Endothelial cell of umbilical vein (primary cell): ENCODE measurements at regions not wholly inside any gene's neighbourhood (a gene's known extent, or its start where the extent isn't known, plus 50 kb on each side); places are given as distances from the start of the nearest gene placed in this dataset.

Experiments
- BruUV-seq: library from RNA; stranded (reverse); fragments of 400-500 nt; replicated peaks from 2 replicates; lab custom pipeline; 2021; lab: Mats Ljungman, UMichigan
- CTCF ChIA-PET: fragments of 300-600, 350-600 bp; sonication (Branson Sonifier 250); formaldehyde crosslinking; loops from one replicate; lab custom pipeline; 2021; ENCODE audit warnings: antibody characterized with exemption, inconsistent platforms; lab: Charles Lee
- POLR2A ChIA-PET: fragments of 300-600, 350-600 bp; sonication (Branson Sonifier 250); formaldehyde crosslinking; loops from one replicate; lab custom pipeline; 2021; ENCODE audit warnings: antibody characterized with exemption, inconsistent platforms; lab: Charles Lee
- DNase-seq: peaks from one replicate; pipeline ENCODE4 v3.0.0-alpha.2; 2011; ENCODE audit warnings: low read depth, low spot score
- FAIRE-seq: peaks from 2 replicates; lab custom pipeline; 2011; peaks lifted over from hg19 to GRCh38; lab: Jason Lieb, UNC
- H2AFZ ChIP-seq: 2 replicates; pipeline ENCODE4 v1.6.0; 2012; ENCODE audit warnings: low read depth, low read length, control low read depth, inconsistent platforms
- H3K27ac ChIP-seq: 2 replicates; pipeline ENCODE4 v1.5.1; 2011; ENCODE audit warnings: low read depth, mild to moderate bottlenecking, control low read depth, low read length, moderate library complexity; ENCODE audit not compliant: insufficient read depth
- H3K27me3 ChIP-seq, 2 experiments: 2 replicates each; pipeline versions ENCODE4 v1.6.0 to v1.6.1; 2011; ENCODE audit warnings: low read length in 2 of 2, mixed read lengths in 1 of 2; ENCODE audit not compliant: control insufficient read depth in 2 of 2, insufficient read depth in 2 of 2
- H3K36me3 ChIP-seq, 2 experiments: 2 replicates in 1 of 2; 3 replicates in 1 of 2; pipeline ENCODE4 v1.5.1; 2011; ENCODE audit warnings: low read length in 2 of 2, mild to moderate bottlenecking in 1 of 2, moderate library complexity in 1 of 2; ENCODE audit not compliant: control insufficient read depth in 2 of 2, insufficient read depth in 2 of 2; ENCODE audit errors: extremely low read depth in 1 of 2
- H3K4me1 ChIP-seq: 3 replicates; pipeline ENCODE4 v1.5.1; 2011; ENCODE audit warnings: mild to moderate bottlenecking, low read length; ENCODE audit not compliant: control insufficient read depth, insufficient read depth; ENCODE audit errors: extremely low read depth
- H3K4me2 ChIP-seq: 2 replicates; pipeline ENCODE4 v1.6.1; 2011; ENCODE audit warnings: low read length, control low read depth, mixed read lengths; ENCODE audit not compliant: insufficient read depth
- H3K4me3 ChIP-seq, 3 experiments: fragments of 200-600 bp in 1 of 3; sonication (generic), shearing (Covaris generic) in 1 of 3; replicated peaks in 1 of 3; 2 replicates each; pipeline ENCODE4 v1.5.1; 2011 to 2016; ENCODE audit warnings: control low read depth in 3 of 3, low read length in 3 of 3, mild to moderate bottlenecking in 2 of 3, inconsistent platforms in 1 of 3, low read depth in 1 of 3, moderate library complexity in 1 of 3; ENCODE audit not compliant: insufficient read depth in 1 of 3
- H3K79me2 ChIP-seq: 2 replicates; pipeline ENCODE4 v1.6.0; 2012; ENCODE audit warnings: low read length, inconsistent platforms; ENCODE audit not compliant: control insufficient read depth, insufficient read depth
- H3K9ac ChIP-seq: replicated peaks from 2 replicates; pipeline ENCODE3; 2011; ENCODE audit warnings: low read length, control low read depth; ENCODE audit not compliant: insufficient read depth; ENCODE audit errors: extremely low read depth
- H3K9me1 ChIP-seq: replicated peaks from 3 replicates; pipeline ENCODE4 v1.6.0; 2011; ENCODE audit warnings: mild to moderate bottlenecking, low read length; ENCODE audit not compliant: control insufficient read depth, insufficient read depth; ENCODE audit errors: extremely low read depth
- H3K9me3 ChIP-seq: replicated peaks from 2 replicates; pipeline ENCODE4 v1.5.1; 2012; ENCODE audit warnings: low read length, inconsistent platforms; ENCODE audit not compliant: control insufficient read depth, insufficient read depth
- H4K20me1 ChIP-seq: replicated peaks from 2 replicates; pipeline ENCODE3; 2011; ENCODE audit warnings: mild to moderate bottlenecking, low read length; ENCODE audit not compliant: control insufficient read depth, insufficient read depth; ENCODE audit errors: extremely low read depth
- CTCF ChIP-seq, 2 donors: IDR thresholded peaks; 1 replicate in 1 of 2; 2 replicates in 1 of 2; pipeline ENCODE4 v1.5.1; 2011; ENCODE audit warnings: low read length in 2 of 2, mild to moderate bottlenecking in 2 of 2, moderate library complexity in 2 of 2, control low read depth in 1 of 2, inconsistent platforms in 1 of 2, low read depth in 1 of 2; ENCODE audit not compliant: insufficient read depth in 1 of 2; ENCODE audit errors: extremely low read depth in 1 of 2
- EZH2 ChIP-seq: IDR thresholded peaks from 2 replicates; pipeline ENCODE4 v1.6.1; 2012; ENCODE audit warnings: borderline replicate concordance, low read depth, mild to moderate bottlenecking, moderate library complexity, low read length, inconsistent platforms; ENCODE audit not compliant: severe bottlenecking
- FOS ChIP-seq: IDR thresholded peaks from 2 replicates; pipeline ENCODE4 v1.6.1; 2011; ENCODE audit warnings: mild to moderate bottlenecking, low read length, moderate library complexity, borderline replicate concordance; ENCODE audit not compliant: insufficient read depth
- GATA2 ChIP-seq: IDR thresholded peaks from 2 replicates; pipeline ENCODE4 v1.7.0; 2011; ENCODE audit warnings: low read depth, mild to moderate bottlenecking, moderate library complexity, mixed read lengths, low read length; ENCODE audit not compliant: insufficient read length, insufficient read depth
- JUN ChIP-seq: IDR thresholded peaks from 2 replicates; pipeline ENCODE4 v1.6.1; 2011; ENCODE audit warnings: borderline replicate concordance, low read depth; ENCODE audit not compliant: insufficient read length, insufficient read depth
- MYC ChIP-seq: IDR thresholded peaks from one replicate; pipeline ENCODE4 v1.6.1; 2011; ENCODE audit warnings: mild to moderate bottlenecking, low read depth, low read length
- POLR2A ChIP-seq: IDR thresholded peaks from 2 replicates; pipeline ENCODE4 v1.6.1; 2012; ENCODE audit warnings: low read depth, mild to moderate bottlenecking, control low read depth, low read length
- POLR2AphosphoS5 ChIP-seq: IDR thresholded peaks from 2 replicates; pipeline ENCODE4 v1.6.1; 2012; ENCODE audit warnings: low read depth, mild to moderate bottlenecking, control low read depth, low read length, moderate library complexity; ENCODE audit not compliant: insufficient read depth
- dilution Hi-C: fragments of 300-500 bp; cut with MboI; formaldehyde crosslinking; loops from one replicate; pipeline ENCODE4 v1.15.0; 2019; ENCODE audit warnings: low sequenced_read_pairs; ENCODE audit not compliant: extremely low pct_ligation_motif_present
- intact Hi-C: fragments of 100-400 bp; cut with micrococcal nuclease; formaldehyde crosslinking; loops from one replicate; pipeline ENCODE4 v1.10.0; 2022
- TF ChIP-seq, protein P1 (sequence below): IDR thresholded peaks from 2 replicates; pipeline ENCODE4 v1.6.1; 2011; ENCODE audit not compliant: insufficient read depth, insufficient read length

- Histone ChIP-seq H3K79me2 (no peaks in the 10 kb centered on the region), H2AFZ (no peak overlapping the region), H3K27me3 (no peaks in the 10 kb centered on the region), H3K9me1 (no peaks in the 10 kb centered on the region), H3K9ac (no peak overlapping the region), H3K4me3 (no peak overlapping the region), H3K4me1 (no peaks in the 10 kb centered on the region), H3K9me3 (no peaks in the 10 kb centered on the region), H4K20me1 (no peaks in the 10 kb centered on the region), H3K27ac (no peak overlapping the region), H3K4me2 (no peak overlapping the region), H3K36me3 (no peaks in the 10 kb centered on the region)
- no peak for TF ChIP-seq POLR2AphosphoS5
- no peak for TF ChIP-seq MYC
- TF ChIP-seq FOS = no peak
- TF ChIP-seq EZH2 = no peak
- TF ChIP-seq CTCF (IDR thresholded peaks at IDR 0.05; ENCODE audit: extremely low read depth in 1 of 2, insufficient read depth in 1 of 2, low read depth in 1 of 2, low read length in 2 of 2) = no peak
- no peak for TF ChIP-seq JUN
- TF ChIP-seq POLR2A = no peak
- CTCF ChIA-PET = no interaction called here
- FAIRE-seq (no peak), DNase-seq (no peak)
- dilution Hi-C loops = no loop called here
- POLR2A ChIA-PET = no interaction called here
- BruUV-seq = no TSS peak
- intact Hi-C loops = no loop called here
Observed at GRCh38 chr20:52818491-52818890, 153.7 kb upstream of the TSHZ2 start.

DNA sequence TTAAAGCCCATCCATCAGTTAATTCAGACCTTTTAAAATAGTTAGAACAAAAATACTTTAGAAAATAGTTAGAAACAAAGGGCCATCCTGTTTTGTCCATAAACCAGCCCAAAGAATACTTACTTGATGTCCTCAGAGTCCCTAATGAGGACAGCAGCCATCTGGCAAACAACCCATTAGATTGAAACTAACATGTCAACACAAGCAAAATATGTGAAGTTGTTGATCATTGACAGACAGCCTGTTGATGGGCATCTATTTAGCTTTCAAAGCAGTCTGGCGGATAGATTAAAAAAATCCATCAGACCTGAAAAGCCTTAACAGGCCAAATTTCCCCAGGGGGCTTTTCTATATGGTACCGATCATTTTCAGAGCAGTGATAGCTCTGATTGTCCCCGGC lies 154.2 kb upstream of the TSHZ2 start:
- Histone ChIP-seq H3K4me3 (no peak overlapping the region), H3K79me2 (no peaks in the 10 kb centered on the region), H2AFZ (no peak overlapping the region), H3K9me3 (no peaks in the 10 kb centered on the region), H3K4me1 (no peaks in the 10 kb centered on the region), H3K27ac (no peak overlapping the region), H3K36me3 (no peaks in the 10 kb centered on the region), H3K9me1 (no peaks in the 10 kb centered on the region), H3K4me2 (no peak overlapping the region), H4K20me1 (no peaks in the 10 kb centered on the region), H3K9ac (no peak overlapping the region), H3K27me3 (no peaks in the 10 kb centered on the region)
- BruUV-seq = no TSS peak
- POLR2A ChIA-PET = no interaction called here
- CTCF ChIA-PET = no interaction called here
- dilution Hi-C loops (no loop called here), intact Hi-C loops (no loop called here)
- DNase-seq = no peak
- no peak for FAIRE-seq
- no peak for TF ChIP-seq JUN
- no peak for TF ChIP-seq CTCF (IDR thresholded peaks at IDR 0.05; ENCODE audit: extremely low read depth in 1 of 2, insufficient read depth in 1 of 2, low read depth in 1 of 2, low read length in 2 of 2)
- no peak for TF ChIP-seq POLR2A
- TF ChIP-seq FOS = no peak
- TF ChIP-seq MYC = no peak
- no peak for TF ChIP-seq EZH2
- TF ChIP-seq GATA2 = no peak
- no peak for TF ChIP-seq POLR2AphosphoS5
- TF ChIP-seq, protein P1, sequence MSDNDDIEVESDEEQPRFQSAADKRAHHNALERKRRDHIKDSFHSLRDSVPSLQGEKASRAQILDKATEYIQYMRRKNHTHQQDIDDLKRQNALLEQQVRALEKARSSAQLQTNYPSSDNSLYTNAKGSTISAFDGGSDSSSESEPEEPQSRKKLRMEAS = no peak
